Neural progenitor cell (in vitro differentiated cells): ENCODE measurements at regions not wholly inside any gene's neighbourhood (a gene's known extent, or its start where the extent isn't known, plus 50 kb on each side); places are given as distances from the start of the nearest gene placed in this dataset.

Source experiments
- EZH2 ChIP-seq: fragments of 200-600 bp; sonication (generic); IDR thresholded peaks from 2 replicates; pipeline ENCODE4 v1.6.1; 2017; ENCODE audit warnings: antibody characterized with exemption, mild to moderate bottlenecking, moderate library complexity
- TF ChIP-seq, protein P1 (sequence below): fragments of 200-600 bp; sonication (generic); IDR thresholded peaks from 2 replicates; pipeline ENCODE4 v1.5.1; 2017; ENCODE audit warnings: antibody characterized with exemption, mild to moderate bottlenecking

DNA sequence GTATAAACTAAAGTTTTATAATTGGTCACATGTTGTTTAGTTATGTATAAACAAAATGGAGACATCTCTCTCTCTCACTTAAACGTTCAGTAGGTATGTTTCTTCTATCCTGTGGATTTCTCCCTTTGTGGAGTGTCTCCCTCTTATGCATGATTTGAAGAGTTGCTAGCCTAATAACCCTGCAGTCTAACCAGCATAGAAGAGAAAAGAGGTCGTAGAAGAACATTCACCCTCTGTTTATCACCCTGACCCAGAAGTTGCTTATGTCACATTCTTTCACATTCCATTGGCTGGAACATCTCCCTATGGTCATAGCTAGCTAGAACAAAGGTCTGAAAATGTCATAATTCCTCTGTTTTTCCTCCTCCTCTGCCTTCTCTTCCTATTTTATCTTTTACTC, 176.8 kb upstream of the PCDH20 start:
- TF ChIP-seq, protein P1, sequence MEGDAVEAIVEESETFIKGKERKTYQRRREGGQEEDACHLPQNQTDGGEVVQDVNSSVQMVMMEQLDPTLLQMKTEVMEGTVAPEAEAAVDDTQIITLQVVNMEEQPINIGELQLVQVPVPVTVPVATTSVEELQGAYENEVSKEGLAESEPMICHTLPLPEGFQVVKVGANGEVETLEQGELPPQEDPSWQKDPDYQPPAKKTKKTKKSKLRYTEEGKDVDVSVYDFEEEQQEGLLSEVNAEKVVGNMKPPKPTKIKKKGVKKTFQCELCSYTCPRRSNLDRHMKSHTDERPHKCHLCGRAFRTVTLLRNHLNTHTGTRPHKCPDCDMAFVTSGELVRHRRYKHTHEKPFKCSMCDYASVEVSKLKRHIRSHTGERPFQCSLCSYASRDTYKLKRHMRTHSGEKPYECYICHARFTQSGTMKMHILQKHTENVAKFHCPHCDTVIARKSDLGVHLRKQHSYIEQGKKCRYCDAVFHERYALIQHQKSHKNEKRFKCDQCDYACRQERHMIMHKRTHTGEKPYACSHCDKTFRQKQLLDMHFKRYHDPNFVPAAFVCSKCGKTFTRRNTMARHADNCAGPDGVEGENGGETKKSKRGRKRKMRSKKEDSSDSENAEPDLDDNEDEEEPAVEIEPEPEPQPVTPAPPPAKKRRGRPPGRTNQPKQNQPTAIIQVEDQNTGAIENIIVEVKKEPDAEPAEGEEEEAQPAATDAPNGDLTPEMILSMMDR = no peak
- no peak for TF ChIP-seq EZH2
